HG02642 (cell line): ENCODE measurements at regions not wholly inside any gene's neighbourhood (a gene's known extent, or its start where the extent isn't known, plus 50 kb on each side); places are given as distances from the start of the nearest gene placed in this dataset.
"Not testable (repeated sequence)": the region's sequence is repeated elsewhere in the genome, so short reads cannot be mapped to it uniquely, and the experiment has no call there.

Source experiments
- ATAC-seq: cut with Tn5 transposase; IDR thresholded peaks from one replicate; pipeline ENCODE4 v1.9.1; 2021; ENCODE audit warnings: mild to moderate bottlenecking; ENCODE audit not compliant: unreplicated experiment, poor library complexity

- ATAC-seq, result no peak
Measured at GRCh38 chr9:84500826-84501225, 160.3 kb upstream of the SLC28A3 start.

GRCh38 chr9:84501587-84501986, 161.0 kb upstream of the SLC28A3 start:
- ATAC-seq, result no peak

DNA sequence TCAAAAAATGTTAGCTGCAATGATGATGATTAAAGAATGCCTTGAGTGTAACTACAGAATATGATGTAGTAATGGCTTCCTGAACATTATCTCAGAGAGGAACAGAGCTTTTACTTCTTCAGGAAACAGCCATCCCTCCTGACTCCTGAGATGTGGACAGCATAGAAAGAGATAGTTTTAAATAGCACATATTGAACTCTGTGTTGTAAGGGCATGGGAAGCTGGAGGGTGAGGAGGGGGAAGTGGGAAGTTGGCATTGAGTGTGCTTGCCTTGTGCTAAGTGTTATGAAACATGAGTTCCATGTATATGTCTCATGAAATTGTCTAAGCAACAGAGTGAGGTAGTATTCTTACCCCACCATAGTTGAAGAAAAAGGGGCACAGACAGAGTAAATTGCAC, 161.5 kb upstream of the SLC28A3 start:
- ATAC-seq, result no peak

GRCh38 chr9:84504360-84504759, 163.8 kb upstream of the SLC28A3 start:
- ATAC-seq, result no peak

- no peak for ATAC-seq
Measured at GRCh38 chr9:84511651-84512050, 157.9 kb upstream of the NTRK2 start.

DNA sequence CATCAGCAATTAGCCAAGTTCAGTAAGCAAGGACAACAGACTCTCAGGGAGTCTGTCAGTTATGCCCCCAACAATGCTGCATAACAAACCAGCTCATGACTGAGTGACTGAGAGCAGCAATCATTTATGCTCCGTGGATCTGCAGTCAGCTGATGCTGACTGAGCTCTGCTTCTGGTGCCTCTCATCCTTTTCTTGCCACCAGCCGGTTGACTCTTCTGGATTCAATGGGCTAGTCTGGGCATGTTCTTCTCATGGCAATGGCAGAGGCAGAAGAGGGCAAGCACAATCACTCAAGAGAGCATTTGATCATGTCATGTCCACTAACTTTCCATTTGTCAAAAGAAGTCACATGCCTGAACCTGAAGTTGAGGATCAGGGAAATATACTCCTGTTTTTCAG, 157.0 kb upstream of the NTRK2 start:
- no peak for ATAC-seq

- no peak for ATAC-seq
Measured at GRCh38 chr9:84513473-84513872, 156.1 kb upstream of the NTRK2 start.

GRCh38 chr9:84513979-84514378, 155.6 kb upstream of the NTRK2 start:
- no peak for ATAC-seq

DNA sequence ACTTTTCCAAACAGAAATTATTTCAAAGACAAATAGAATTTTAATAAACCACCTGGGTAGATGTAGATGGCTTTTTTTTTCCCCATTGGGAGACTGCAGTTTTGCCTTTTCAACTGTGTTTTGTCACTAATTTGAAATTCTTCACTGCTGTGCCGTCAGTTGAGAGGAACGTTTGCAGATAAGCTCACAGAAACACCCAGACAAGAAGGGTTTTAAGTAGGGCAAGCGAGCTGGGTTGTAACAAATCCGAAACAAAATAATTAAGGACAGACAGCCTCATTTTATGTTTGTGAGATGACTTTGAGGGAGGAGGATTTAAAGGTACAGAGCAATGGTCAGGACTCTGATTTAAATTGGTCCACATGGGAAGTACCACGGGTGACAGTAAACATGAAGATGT, 155.1 kb upstream of the NTRK2 start:
- no peak for ATAC-seq

DNA sequence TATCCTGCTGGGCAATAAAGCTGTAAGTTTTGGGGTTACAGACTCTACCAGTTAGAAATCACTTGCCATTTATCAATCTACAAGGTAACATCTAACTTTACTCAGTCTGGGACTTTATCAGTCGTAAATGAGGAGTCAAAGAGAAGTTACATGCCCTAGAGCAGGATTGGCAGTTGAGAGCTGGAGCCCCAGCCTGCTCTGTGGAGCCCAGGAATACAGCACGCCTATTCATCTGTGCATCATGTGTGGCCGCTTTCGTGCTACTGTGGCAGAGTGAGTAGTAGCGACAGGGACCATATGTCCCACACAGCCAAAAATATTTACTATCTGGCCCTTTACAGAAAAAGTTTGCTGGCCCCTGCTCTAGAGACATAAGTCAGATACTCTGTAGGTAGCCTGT, 152.5 kb upstream of the NTRK2 start:
- ATAC-seq, result no peak

DNA sequence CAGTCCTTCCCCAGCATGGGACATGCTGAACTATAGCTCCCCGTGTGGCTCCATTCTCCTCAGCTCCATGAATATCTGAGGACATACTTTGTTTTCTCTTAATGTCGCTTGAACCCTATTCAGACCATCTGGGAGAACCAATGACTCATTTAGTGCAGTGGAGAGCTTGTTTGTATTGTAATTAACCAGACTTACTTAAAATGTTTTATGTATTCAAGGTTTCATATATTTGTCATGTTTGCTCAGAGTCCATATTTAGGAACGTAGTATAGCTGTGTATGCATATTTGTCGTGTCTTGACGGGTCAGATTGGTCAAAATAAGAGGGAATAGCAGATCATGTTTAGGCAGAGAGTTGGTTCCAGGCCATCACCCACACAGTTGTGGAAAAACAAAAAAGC, 150.1 kb upstream of the NTRK2 start:
- no peak for ATAC-seq

GRCh38 chr9:84521208-84521607, 148.3 kb upstream of the NTRK2 start:
- ATAC-seq, result no peak

GRCh38 chr9:84526211-84526610, 143.3 kb upstream of the NTRK2 start:
- not testable (repeated sequence) for ATAC-seq

- ATAC-seq, result not testable (repeated sequence)
Measured at GRCh38 chr9:84527060-84527720, 142.3 kb upstream of the NTRK2 start.

DNA sequence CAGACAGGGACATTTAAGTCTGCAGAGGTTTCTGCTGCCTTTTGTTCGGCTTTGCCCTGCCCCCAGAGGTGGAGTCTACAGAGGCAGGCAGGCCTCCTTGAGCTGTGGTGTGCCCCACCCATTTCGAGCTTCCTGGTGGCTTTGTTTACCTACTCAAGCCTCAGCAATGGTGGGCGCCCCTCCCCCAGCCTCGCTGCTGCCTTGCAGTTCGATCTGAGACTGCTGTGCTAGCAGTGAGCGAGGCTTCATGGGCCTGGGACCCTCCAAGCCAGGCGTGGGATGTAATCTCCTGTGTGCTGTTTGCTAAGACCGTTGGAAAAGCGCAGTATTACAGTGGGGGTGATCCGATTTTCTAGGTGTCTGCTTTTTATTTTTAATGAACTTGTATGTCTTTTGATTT, 133.6 kb upstream of the NTRK2 start:
- ATAC-seq, result not testable (repeated sequence)

DNA sequence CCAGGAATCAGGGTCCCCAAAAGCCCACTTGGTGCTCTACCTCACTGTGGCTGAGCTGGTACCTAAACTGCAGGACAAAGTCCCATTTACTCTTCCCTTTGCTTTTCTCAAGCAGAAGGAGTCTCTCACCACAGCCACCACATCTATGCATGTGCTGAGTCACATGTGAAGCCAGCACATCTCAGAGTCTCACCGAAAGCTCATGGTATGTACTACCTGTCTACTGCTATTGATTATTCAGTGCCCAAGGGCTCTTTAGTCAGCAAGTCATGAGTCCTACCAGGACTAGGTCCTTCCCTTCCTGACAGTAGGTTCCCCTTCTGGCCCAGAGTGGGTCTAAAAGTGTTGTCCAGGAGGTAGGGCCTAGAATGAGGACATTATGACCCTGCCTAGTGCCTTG, 130.7 kb upstream of the NTRK2 start:
- ATAC-seq, result no peak

DNA sequence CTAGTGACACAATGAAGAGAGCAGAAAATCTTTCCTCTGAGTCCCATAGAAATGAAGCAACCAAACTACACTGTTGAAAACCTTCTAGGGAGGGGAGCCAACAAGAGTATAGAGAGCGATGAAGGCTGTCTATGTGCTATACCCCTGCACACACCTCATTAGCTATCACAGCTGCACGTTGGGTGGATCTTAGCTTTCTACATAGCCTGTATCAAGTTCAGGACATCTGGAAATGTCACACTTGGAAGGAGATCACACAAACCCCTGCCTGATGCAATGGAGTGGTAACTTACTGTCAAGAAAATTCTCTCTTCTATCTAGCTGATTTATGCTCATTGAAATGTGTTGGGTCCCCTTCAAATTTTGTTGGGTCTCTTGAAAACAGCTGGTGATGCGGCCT, 127.0 kb upstream of the NTRK2 start:
- ATAC-seq, result no peak

- ATAC-seq, result no peak
Measured at GRCh38 chr9:84554069-84554664, 115.4 kb upstream of the NTRK2 start.

GRCh38 chr9:84556556-84556955, 113.0 kb upstream of the NTRK2 start:
- ATAC-seq, result no peak

DNA sequence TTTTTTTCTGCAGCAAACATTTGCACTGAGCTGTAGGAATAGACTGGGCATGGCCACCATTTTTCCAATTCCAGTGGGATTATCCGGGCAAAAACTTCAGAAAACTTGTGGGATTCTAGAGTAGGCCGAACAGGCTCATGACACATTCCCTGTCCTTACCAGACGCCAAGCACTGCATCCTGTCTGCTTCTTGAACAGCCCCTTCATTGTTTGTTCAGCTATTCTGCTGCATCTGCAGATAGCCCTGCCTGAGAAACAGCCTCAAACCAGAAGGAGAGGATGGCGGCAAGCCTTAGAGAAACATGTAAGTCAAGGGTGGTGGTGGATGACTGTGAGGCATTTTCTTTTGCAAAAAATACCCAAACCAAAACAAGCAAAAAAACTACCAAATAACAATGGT, 111.8 kb upstream of the NTRK2 start:
- no peak for ATAC-seq

DNA sequence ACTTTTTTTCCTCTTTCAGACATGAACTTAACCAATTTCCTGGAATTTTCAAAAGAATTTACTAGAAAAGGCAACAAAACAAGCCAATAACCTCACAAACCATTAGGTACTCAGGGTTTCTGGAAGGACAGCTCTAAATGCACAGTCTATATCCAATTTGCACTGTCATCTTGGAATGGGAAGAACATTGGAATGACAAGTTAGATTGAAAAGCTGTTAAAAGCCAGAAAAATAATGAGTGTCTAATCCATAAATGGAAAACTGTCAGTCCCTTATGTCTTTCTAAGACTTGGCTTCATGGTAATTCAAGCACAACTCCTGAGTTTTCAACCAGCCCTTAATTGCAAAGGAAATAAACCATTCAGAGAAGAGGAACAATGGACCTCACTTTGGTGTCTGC, 105.8 kb upstream of the NTRK2 start:
- ATAC-seq, result no peak

DNA sequence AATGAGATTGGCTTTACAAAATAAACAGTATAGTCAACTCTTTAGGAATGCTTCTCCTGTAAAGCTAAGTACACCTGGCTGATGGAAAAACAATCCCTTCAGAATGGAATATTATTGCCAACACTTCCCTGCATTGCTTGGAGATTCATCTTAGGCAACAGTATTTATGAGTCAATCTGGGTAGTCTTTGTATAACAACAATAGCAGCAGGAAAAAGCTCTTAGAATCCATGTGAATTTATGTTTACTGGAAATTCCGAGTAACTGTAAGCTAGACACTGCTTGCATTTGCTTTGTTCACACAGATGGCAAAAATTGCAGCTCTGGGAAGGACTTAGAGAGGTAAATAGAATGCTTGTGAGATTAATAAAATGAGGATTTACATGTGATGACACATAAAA, 101.7 kb upstream of the NTRK2 start:
- ATAC-seq, result no peak
